ENCODE measurements at regions not wholly inside any gene's neighbourhood (a gene's known extent, or its start where the extent isn't known, plus 50 kb on each side); places are given as distances from the start of the nearest gene placed in this dataset.

DNA sequence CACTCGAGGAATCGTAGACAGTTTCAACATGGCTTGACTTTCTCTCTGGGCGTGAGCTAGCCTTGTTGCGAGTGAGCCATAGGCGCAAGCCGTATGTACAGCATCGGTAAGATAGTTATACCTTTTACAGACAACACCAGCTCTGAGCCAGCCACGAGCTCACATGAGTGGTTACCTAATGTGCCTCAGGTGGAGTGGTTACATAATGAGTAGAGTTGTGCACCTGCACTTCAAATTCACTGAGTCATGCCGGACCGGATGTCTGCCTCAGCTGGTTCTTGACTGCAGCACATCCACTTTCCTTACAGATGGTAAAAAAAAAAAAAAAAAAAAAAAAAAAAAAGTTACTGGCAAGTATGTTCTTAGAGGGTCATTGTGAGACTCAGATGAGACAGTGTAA is 360.4 kb upstream of the NR5A2 start:
- no peak for TF ChIP-seq POLR2A (IDR thresholded peaks at IDR 0.05)
- TF ChIP-seq, protein P1, sequence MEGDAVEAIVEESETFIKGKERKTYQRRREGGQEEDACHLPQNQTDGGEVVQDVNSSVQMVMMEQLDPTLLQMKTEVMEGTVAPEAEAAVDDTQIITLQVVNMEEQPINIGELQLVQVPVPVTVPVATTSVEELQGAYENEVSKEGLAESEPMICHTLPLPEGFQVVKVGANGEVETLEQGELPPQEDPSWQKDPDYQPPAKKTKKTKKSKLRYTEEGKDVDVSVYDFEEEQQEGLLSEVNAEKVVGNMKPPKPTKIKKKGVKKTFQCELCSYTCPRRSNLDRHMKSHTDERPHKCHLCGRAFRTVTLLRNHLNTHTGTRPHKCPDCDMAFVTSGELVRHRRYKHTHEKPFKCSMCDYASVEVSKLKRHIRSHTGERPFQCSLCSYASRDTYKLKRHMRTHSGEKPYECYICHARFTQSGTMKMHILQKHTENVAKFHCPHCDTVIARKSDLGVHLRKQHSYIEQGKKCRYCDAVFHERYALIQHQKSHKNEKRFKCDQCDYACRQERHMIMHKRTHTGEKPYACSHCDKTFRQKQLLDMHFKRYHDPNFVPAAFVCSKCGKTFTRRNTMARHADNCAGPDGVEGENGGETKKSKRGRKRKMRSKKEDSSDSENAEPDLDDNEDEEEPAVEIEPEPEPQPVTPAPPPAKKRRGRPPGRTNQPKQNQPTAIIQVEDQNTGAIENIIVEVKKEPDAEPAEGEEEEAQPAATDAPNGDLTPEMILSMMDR (IDR thresholded peaks at IDR 0.05), result no peak
